Activated CD8-positive, alpha-beta T cell treated with anti-CD3 and anti-CD28 coated beads for 36 hours (primary cell): ENCODE measurements at regions not wholly inside any gene's neighbourhood (a gene's known extent, or its start where the extent isn't known, plus 50 kb on each side); places are given as distances from the start of the nearest gene placed in this dataset.

Experiments
- ATAC-seq: fragments of 200-7000 bp; cut with Tn5 transposase; one replicate; pipeline ENCODE4 v1.10.0; 2021; ENCODE audit warnings: mild to moderate bottlenecking, moderate library complexity
- CTCF ChIA-PET: fragments of 350-600 bp; sonication (Branson Sonifier 250); formaldehyde crosslinking; loops from one replicate; lab custom pipeline; 2021; ENCODE audit warnings: antibody characterized with exemption; lab: Charles Lee
- POLR2A ChIA-PET: fragments of 350-600 bp; sonication (Branson Sonifier 250); formaldehyde crosslinking; loops from one replicate; lab custom pipeline; 2021; ENCODE audit warnings: antibody characterized with exemption; lab: Charles Lee
- DNase-seq: peaks from one replicate; pipeline ENCODE4 v3.0.0-alpha.2; 2020
- H3K27ac Mint-ChIP-seq: one replicate; pipeline ENCODE4 v1.8.0; 2021; ENCODE audit warnings: mild to moderate bottlenecking, mixed read lengths
- H3K27me3 Mint-ChIP-seq: one replicate; pipeline ENCODE4 v1.8.0; 2021; ENCODE audit warnings: mixed read lengths
- H3K36me3 Mint-ChIP-seq: one replicate; pipeline ENCODE4 v1.8.0; 2021; ENCODE audit warnings: low read depth, mixed read lengths
- H3K4me1 Mint-ChIP-seq: one replicate; pipeline ENCODE4 v1.8.0; 2021; ENCODE audit warnings: low read depth, mixed read lengths
- H3K4me3 Mint-ChIP-seq: one replicate; pipeline ENCODE4 v1.8.0; 2021; ENCODE audit warnings: mild to moderate bottlenecking, moderate library complexity, mixed read lengths
- H3K9me3 Mint-ChIP-seq: one replicate; pipeline ENCODE4 v1.8.0; 2021; ENCODE audit warnings: mixed read lengths
- intact Hi-C: fragments of 100-400 bp; cut with micrococcal nuclease; formaldehyde crosslinking; loops from one replicate; pipeline ENCODE4 v1.10.0; 2022
- TF ChIP-seq, protein P1 (sequence below): fragments of 200-600 bp; IDR thresholded peaks from one replicate; pipeline ENCODE4 v1.8.0; 2022; ENCODE audit warnings: antibody characterized with exemption, mild to moderate bottlenecking

DNA sequence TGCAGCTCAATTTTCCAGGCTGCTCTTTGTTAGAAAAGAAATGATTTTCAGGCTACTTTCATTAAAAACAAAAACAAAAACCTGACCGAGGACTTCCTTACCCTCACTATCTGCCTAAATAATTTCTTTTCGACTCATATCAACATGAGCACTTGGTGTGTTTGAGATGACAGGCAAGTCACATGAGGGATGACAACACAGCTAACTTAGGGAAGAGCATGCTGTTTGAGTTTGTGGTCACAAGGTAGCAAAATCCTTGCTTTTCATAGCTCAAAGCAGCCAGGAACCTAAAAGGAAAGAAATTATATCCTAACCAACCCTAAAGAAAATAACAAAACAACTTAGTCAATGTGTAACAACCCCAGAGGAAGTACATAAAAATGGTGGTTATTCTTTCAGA is 459.5 kb downstream of the KIF16B start:
- Mint-ChIP-seq H3K27me3 (no peaks in the 10 kb centered on the region), H3K36me3 (no peaks in the 10 kb centered on the region), H3K27ac (no peak overlapping the region), H3K9me3 (peaks cover 2% of the 10 kb centered on the region), H3K4me3 (no peak overlapping the region), H3K4me1 (no peaks in the 10 kb centered on the region)
- intact Hi-C loops = no loop called here
- POLR2A ChIA-PET = no interaction called here
- TF ChIP-seq, protein P1, sequence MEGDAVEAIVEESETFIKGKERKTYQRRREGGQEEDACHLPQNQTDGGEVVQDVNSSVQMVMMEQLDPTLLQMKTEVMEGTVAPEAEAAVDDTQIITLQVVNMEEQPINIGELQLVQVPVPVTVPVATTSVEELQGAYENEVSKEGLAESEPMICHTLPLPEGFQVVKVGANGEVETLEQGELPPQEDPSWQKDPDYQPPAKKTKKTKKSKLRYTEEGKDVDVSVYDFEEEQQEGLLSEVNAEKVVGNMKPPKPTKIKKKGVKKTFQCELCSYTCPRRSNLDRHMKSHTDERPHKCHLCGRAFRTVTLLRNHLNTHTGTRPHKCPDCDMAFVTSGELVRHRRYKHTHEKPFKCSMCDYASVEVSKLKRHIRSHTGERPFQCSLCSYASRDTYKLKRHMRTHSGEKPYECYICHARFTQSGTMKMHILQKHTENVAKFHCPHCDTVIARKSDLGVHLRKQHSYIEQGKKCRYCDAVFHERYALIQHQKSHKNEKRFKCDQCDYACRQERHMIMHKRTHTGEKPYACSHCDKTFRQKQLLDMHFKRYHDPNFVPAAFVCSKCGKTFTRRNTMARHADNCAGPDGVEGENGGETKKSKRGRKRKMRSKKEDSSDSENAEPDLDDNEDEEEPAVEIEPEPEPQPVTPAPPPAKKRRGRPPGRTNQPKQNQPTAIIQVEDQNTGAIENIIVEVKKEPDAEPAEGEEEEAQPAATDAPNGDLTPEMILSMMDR = no peak
- CTCF ChIA-PET = no interaction called here
- DNase-seq = no peak
- no peak for ATAC-seq

DNA sequence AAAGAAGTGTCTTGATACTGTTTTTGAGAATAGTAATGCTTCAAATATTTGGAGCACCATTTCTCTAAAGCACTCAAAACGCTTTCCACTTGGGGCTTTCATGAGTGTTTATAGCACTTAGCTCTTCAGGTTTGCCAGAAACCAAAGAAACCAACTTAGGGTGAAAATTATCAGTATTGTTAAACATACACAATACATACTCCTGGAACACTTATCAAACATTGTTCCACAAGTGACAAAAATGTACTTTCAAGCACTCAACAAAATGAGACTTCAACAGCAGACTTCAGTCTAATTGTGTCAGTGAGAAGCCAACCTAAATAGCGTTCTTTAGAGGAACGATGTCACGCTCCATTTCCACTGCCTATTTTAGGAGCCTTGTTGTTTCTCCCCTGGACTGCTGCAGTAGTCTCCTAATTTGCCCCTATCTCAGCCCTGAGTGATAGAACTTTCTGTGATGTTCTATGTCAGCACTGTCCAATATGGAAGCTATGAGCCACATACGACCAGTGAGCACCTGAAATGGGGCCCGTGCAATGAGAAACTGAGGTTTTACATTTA is 461.3 kb downstream of the KIF16B start:
- intact Hi-C loops = no loop called here
- no peak overlapping the region for H3K4me3 Mint-ChIP-seq
- CTCF ChIA-PET = no interaction called here

DNA sequence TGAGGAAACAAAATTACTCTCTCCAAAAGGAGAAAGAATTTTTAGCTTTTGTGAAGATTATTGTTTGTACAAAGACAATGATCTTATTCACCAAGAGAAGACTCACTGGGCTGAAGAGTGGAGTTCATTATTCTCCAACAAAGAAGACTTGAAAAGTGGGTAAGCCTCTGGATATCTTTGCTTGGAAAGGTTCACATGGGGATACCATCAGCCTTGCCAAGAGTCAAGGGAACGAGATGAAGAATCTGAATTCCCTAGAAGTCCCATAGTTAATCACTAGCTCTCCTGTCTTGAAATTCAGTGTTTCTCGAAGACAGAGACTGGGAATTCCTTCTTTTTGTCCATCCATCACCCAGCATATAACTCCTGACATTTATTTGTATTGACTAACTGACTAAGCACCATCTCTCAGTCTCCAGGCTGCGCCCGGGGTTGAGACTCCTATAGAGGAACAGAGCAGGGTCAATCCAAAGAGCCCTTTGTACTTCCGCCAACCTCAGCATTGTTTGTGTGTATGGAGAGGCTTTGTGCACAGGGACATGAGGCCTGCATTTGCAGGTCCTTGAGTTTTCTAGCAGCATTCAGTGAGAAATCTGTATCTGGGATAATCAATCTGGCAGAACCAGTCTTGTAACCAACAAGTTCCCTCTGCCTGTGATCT is 461.9 kb downstream of the KIF16B start:
- intact Hi-C loops = no loop called here
- ATAC-seq (no peak), DNase-seq (no peak)
- no peaks in the 10 kb centered on the region for H3K36me3 Mint-ChIP-seq
- no peak overlapping the region for H3K27ac Mint-ChIP-seq
- no peak overlapping the region for H3K4me3 Mint-ChIP-seq
- H3K9me3 Mint-ChIP-seq = peaks cover 2% of the 10 kb centered on the region
- H3K27me3 Mint-ChIP-seq = no peaks in the 10 kb centered on the region
- H3K4me1 Mint-ChIP-seq = no peaks in the 10 kb centered on the region
- CTCF ChIA-PET = no interaction called here
- POLR2A ChIA-PET = no interaction called here
- TF ChIP-seq, protein P1 = no peak

More for the DNA sequence above, 461.3 kb downstream of the KIF16B start:
- no peaks in the 10 kb centered on the region for H3K36me3 Mint-ChIP-seq
- ATAC-seq = no peak
- no peaks in the 10 kb centered on the region for H3K27me3 Mint-ChIP-seq
- no peaks in the 10 kb centered on the region for H3K4me1 Mint-ChIP-seq
- H3K9me3 Mint-ChIP-seq = peaks cover 2% of the 10 kb centered on the region
- no peak for DNase-seq
- no peak overlapping the region for H3K27ac Mint-ChIP-seq
- POLR2A ChIA-PET = no interaction called here
- TF ChIP-seq, protein P1 = no peak

DNA sequence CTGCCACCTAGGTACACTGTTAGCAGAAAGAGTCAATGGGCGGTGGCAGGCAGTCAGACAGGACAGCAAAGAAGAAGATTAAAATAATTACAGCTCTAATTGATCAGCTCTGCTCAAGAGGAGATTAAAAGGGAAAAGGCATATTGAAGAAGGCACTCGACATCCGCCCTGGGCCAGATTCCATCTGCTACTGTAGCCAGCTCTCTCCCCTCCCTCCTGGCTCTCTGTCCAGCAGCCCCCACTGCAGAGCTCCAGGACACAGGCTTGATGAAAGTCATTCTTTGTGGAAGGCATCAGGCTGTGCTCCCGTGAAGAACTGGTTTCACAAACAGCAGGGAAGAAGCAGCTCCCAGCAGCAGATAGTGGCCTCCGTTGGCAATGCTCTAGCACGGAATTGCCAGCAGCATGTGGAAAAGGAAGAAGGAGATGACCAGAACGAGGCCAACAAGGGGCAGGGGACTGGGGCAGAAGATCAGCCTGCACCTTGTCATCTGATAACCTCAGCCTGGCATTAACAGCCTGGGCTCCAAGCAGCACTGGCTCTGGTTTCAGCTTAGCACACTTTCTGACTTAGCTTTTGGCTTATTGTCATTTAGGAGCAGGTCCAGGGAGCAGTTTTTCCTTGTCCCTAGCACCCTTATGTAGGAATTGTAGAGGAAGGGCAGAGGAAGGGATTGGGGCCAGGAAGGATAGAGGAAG is 465.9 kb downstream of the KIF16B start:
- POLR2A ChIA-PET = no interaction called here
- no peaks in the 10 kb centered on the region for H3K36me3 Mint-ChIP-seq
- CTCF ChIA-PET = no interaction called here
- DNase-seq (no peak), ATAC-seq (no peak)
- H3K27me3 Mint-ChIP-seq = no peaks in the 10 kb centered on the region
- no peak overlapping the region for H3K4me3 Mint-ChIP-seq
- H3K9me3 Mint-ChIP-seq = peaks cover 4% of the 10 kb centered on the region
- TF ChIP-seq, protein P1 = no peak
- no peak overlapping the region for H3K27ac Mint-ChIP-seq
- H3K4me1 Mint-ChIP-seq = no peaks in the 10 kb centered on the region
- intact Hi-C loops = no loop called here

DNA sequence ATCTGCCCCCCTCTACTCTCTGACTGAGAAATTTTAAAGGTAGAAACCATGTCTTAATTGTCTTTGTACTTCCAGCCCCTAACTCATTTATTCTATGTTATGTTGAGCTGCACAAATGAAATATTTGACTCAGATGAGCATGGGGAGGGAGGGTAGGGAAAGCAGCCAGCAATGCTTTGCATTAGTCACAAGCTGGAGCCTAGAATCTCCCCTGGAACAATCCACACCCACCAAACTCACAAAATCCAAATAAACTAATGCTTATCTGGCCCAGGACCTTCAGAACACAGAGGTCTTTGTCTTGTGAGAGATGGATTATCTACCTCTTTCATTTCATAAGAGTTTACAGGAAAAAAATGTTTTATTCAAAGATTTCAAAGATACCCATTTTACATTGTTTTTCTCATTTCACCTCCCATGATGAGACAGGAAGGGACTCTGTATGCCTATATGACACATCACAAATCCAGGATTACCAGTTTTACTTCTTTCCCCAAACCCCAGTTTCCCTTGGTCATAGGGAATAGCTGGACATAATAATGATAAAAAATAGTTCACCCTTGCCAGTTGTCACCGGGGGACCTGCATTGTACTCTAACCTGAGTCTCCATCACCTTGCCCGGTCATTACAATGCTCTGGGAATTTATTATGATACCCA is 466.9 kb downstream of the KIF16B start:
- H3K9me3 Mint-ChIP-seq = peaks cover 4% of the 10 kb centered on the region
- H3K27me3 Mint-ChIP-seq = no peaks in the 10 kb centered on the region
- DNase-seq = no peak
- no peaks in the 10 kb centered on the region for H3K4me1 Mint-ChIP-seq
- TF ChIP-seq, protein P1 = no peak
- no peak for ATAC-seq
- H3K4me3 Mint-ChIP-seq = no peak overlapping the region
- no peaks in the 10 kb centered on the region for H3K36me3 Mint-ChIP-seq
- ChIA-PET CTCF (no interaction called here), POLR2A (no interaction called here)
- intact Hi-C loops = no loop called here
- H3K27ac Mint-ChIP-seq = no peak overlapping the region
